ENCODE measurements at regions not wholly inside any gene's neighbourhood (a gene's known extent, or its start where the extent isn't known, plus 50 kb on each side); places are given as distances from the start of the nearest gene placed in this dataset.
"Not testable (repeated sequence)": the region's sequence is repeated elsewhere in the genome, so short reads cannot be mapped to it uniquely, and the experiment has no call there.

DNA sequence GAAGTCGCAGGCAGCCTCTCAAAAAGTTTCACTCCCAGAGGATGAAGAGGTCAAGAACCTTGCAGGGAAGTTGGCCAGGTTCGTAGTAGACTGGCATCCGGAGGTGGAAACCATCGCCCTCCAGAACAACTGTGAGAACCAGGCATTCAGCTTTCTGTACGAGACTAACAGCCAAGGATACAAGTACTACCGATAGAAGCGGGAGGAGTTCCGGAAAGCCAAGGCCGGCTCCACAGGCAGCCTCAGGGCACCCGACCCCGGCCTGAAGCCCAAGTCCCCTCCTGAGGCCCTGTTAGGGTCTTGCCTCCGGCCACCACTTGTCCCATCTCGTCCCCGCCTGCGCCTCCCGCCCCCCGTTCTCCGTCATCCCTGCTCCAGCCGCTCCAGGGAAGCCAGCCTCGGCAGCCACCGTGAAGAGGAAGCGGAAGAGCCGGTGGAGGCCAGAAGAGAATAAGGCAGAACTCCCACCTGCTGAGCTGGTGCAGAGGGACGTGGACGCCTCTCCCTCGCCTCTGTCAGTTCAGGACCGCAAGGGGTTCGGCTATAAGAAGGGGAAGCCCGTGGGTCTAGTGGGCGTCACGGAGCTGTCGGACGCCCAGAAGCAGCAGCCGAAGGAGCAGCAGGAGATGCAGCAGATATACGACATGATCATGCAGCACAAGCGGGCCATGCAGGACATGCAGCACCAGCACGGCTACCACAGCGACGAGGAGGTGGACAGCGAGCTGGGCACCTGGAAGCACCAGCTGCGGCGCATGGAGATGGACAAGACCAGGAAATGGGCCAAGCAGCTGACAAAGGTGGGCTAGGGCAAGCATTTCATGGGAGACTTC is 366.8 kb upstream of the ATXN7L3B start:
- no peaks in the 10 kb centered on the region for H3K27me3 ChIP-seq
- TF ChIP-seq, protein P1, sequence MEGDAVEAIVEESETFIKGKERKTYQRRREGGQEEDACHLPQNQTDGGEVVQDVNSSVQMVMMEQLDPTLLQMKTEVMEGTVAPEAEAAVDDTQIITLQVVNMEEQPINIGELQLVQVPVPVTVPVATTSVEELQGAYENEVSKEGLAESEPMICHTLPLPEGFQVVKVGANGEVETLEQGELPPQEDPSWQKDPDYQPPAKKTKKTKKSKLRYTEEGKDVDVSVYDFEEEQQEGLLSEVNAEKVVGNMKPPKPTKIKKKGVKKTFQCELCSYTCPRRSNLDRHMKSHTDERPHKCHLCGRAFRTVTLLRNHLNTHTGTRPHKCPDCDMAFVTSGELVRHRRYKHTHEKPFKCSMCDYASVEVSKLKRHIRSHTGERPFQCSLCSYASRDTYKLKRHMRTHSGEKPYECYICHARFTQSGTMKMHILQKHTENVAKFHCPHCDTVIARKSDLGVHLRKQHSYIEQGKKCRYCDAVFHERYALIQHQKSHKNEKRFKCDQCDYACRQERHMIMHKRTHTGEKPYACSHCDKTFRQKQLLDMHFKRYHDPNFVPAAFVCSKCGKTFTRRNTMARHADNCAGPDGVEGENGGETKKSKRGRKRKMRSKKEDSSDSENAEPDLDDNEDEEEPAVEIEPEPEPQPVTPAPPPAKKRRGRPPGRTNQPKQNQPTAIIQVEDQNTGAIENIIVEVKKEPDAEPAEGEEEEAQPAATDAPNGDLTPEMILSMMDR (IDR thresholded peaks at IDR 0.05; ENCODE audit: low read depth, low read length): no peak
- DNase-seq (ENCODE audit: low read depth in 1 of 2, low spot score in 1 of 2): no peak
- no peak overlapping the region for H3K27ac ChIP-seq
- no peaks in the 10 kb centered on the region for H3K36me3 ChIP-seq
- H3K4me3 ChIP-seq: no peak overlapping the region
- no peaks in the 10 kb centered on the region for H3K9me3 ChIP-seq (ENCODE audit: low read depth)
- no peaks in the 10 kb centered on the region for H3K4me1 ChIP-seq (ENCODE audit: low read depth)

DNA sequence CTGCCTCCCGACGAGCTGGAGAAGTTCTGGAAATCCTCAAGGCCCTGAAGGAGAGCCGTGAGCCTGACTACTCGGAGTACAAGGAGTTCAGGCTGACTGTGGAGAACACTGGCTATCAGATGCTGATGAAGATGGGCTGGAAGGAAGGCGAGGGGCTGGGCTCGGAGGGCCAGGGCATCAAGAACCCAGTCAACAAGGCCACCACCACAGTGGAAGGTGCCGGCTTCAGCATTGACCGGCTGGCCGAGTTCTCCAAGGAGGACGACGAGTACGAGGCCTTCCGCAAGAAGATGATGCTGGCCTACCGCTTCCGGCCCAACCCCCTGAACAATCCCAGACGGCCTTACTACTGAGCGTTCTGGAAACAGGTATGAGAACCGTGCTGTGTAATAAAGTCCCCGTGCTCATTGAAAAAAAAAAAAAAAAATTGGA is 366.1 kb upstream of the ATXN7L3B start:
- no peak for DNase-seq (ENCODE audit: low read depth in 1 of 2, low spot score in 1 of 2)
- Histone ChIP-seq H3K36me3 (no peaks in the 10 kb centered on the region), H3K4me3 (no peak overlapping the region), H3K9me3 (ENCODE audit: low read depth) (no peaks in the 10 kb centered on the region), H3K4me1 (ENCODE audit: low read depth) (no peaks in the 10 kb centered on the region), H3K27me3 (no peaks in the 10 kb centered on the region), H3K27ac (no peak overlapping the region)
- TF ChIP-seq, protein P1 (IDR thresholded peaks at IDR 0.05; ENCODE audit: low read depth, low read length): no peak

DNA sequence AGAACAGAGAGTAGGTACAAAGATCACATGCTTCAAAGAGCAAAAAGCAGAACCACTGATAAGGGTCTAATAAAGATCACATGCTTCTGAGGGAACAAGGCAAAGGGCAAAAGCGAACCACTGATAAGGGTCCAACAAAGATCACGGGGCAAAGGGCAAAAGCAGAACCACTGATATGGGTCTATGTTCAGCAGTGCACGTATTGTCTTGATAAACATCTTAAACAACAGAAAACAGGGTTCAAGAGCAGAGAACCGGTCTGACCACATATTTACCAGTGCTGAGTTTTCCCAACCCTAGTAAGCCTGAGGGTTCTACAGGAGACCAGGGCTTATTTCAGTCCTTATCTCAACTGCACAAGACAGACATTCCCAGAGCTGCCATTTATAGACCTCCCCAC is 362.7 kb upstream of the ATXN7L3B start:
- H3K4me3 ChIP-seq; H3K4me1 ChIP-seq (ENCODE audit: low read depth); H3K9me3 ChIP-seq (ENCODE audit: low read depth); H3K27ac ChIP-seq; H3K27me3 ChIP-seq; H3K36me3 ChIP-seq; DNase-seq (ENCODE audit: low read depth in 1 of 2, low spot score in 1 of 2): not testable (repeated sequence)

DNA sequence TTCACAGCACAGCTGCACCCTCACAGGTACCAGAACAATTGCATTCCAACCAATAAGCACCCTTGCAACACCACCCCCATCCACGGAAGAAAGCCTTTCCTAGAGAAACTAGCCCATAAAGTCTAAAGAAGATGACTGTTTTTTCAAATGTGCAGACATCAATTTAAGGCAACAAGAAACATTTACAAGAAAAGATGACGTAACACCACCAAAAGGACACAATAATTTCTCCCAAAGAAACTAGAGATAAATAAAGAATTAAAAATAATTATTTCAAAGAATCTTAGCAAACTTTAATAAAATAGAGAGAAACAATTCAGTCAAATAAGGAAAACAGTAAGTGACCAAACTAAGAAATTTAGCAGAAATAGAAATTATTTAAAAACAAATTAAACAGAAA is 352.3 kb upstream of the ATXN7L3B start:
- Histone ChIP-seq H3K4me3 (no peak overlapping the region), H3K27me3 (no peaks in the 10 kb centered on the region), H3K9me3 (ENCODE audit: low read depth) (no peaks in the 10 kb centered on the region), H3K4me1 (ENCODE audit: low read depth) (no peaks in the 10 kb centered on the region), H3K27ac (no peak overlapping the region), H3K36me3 (no peaks in the 10 kb centered on the region)
- DNase-seq (ENCODE audit: low read depth in 1 of 2, low spot score in 1 of 2): no peak
- TF ChIP-seq, protein P1 (IDR thresholded peaks at IDR 0.05; ENCODE audit: low read depth, low read length): no peak

DNA sequence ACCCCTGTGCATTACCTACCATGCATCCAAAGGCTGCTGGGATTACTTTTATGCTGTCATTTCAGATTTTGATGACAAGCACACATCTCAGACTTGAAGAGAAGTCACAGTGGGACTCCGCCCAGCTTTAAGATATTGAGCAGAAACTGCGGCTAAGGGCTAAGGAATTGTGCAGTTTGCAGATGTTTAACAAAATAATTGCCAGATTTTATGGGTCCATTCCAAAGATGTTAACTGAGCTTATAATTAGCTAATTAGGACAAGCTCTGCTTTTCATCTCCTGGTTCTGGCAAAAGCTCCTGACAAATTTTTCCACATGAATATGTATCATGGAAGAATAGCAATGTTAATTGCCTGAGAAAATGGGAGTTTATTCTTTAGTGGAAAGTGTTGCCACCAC is 344.4 kb upstream of the ATXN7L3B start:
- TF ChIP-seq, protein P1 (IDR thresholded peaks at IDR 0.05; ENCODE audit: low read depth, low read length): no peak
- H3K4me1 ChIP-seq (ENCODE audit: low read depth): no peaks in the 10 kb centered on the region
- H3K36me3 ChIP-seq: no peaks in the 10 kb centered on the region
- H3K27me3 ChIP-seq: no peaks in the 10 kb centered on the region
- no peaks in the 10 kb centered on the region for H3K9me3 ChIP-seq (ENCODE audit: low read depth)
- no peak overlapping the region for H3K4me3 ChIP-seq
- no peak overlapping the region for H3K27ac ChIP-seq
- DNase-seq (ENCODE audit: low read depth in 1 of 2, low spot score in 1 of 2): no peak

DNA sequence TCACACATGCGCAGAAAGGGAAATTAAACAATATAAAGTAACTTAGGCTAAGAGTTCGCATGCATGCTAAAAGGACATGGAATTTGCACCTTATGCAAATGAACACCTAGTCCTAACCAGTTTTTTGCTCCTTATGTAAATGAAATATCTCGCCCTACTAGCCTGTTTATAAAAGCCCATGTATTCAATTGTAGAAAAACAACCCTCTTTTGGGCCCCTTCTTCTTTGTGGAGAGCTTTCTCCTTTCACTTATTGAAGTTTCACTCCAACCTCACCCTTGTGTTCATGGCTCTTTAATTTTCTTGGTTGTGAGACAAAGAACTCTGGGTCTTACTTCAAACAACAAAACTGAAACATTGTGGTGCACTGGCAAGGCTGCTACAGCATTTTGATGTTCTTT is 333.4 kb upstream of the ATXN7L3B start:
- H3K27ac ChIP-seq: no peak overlapping the region
- no peak for DNase-seq (ENCODE audit: low read depth in 1 of 2, low spot score in 1 of 2)

More for the DNA sequence above, 333.4 kb upstream of the ATXN7L3B start:
- no peaks in the 10 kb centered on the region for H3K27me3 ChIP-seq
- TF ChIP-seq, protein P1 (IDR thresholded peaks at IDR 0.05; ENCODE audit: low read depth, low read length): no peak
- no peaks in the 10 kb centered on the region for H3K9me3 ChIP-seq (ENCODE audit: low read depth)
- no peak overlapping the region for H3K4me3 ChIP-seq
- no peaks in the 10 kb centered on the region for H3K36me3 ChIP-seq
- H3K4me1 ChIP-seq (ENCODE audit: low read depth): no peaks in the 10 kb centered on the region
